ENCODE measurements at regions not wholly inside any gene's neighbourhood (a gene's known extent, or its start where the extent isn't known, plus 50 kb on each side); places are given as distances from the start of the nearest gene placed in this dataset.

- Histone ChIP-seq H3K9me3 (replicated peaks) (no peaks in the 10 kb centered on the region), H3K27ac (no peak overlapping the region), H3K36me3 (no peaks in the 10 kb centered on the region), H3K4me3 (no peak overlapping the region), H3K27me3 (no peaks in the 10 kb centered on the region), H3K4me1 (no peaks in the 10 kb centered on the region)
- DNase-seq: no peak
Measured at GRCh38 chr18:72935744-72936143, 68.0 kb upstream of the NETO1 start.

GRCh38 chr18:72922895-72923294, 55.1 kb upstream of the NETO1 start:
- no peaks in the 10 kb centered on the region for H3K27me3 ChIP-seq
- DNase-seq: no peak

More at GRCh38 chr18:72922895-72923294, 55.1 kb upstream of the NETO1 start:
- H3K4me1 ChIP-seq: no peaks in the 10 kb centered on the region
- no peak overlapping the region for H3K4me3 ChIP-seq
- no peak overlapping the region for H3K27ac ChIP-seq
- H3K9me3 ChIP-seq (replicated peaks): no peaks in the 10 kb centered on the region
- H3K36me3 ChIP-seq: no peaks in the 10 kb centered on the region

All from SJCRH30 (cell line).